ENCODE measurements at regions not wholly inside any gene's neighbourhood (a gene's known extent, or its start where the extent isn't known, plus 50 kb on each side); places are given as distances from the start of the nearest gene placed in this dataset.
"Not testable (repeated sequence)": the region's sequence is repeated elsewhere in the genome, so short reads cannot be mapped to it uniquely, and the experiment has no call there.

DNA sequence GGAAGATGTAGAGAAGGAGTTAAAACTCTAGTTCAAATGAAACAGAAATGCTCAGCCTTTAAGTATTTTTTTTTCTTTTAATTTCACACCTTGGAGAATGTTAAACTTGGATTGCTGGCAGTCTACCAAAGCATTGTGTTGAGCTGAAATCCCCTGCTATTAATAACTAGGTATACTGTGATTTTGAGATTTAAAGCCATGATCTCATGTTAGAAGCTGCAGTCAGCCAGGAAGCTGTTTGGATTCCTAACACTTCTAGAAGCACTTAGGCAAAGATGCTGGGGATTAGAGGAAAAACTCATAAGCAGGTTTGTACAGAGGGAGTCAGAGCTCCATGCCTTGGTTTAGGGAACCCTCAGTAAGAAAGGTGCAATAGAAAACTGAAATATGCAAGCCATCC lies 141.4 kb downstream of the KIF4B start:
- intact Hi-C loops (cut with DNase I): no loop called here
- Histone ChIP-seq H3K4me3 (ENCODE audit: low read length in 3 of 3) (no peak overlapping the region), H3K4me1 (ENCODE audit: control insufficient read depth in 2 of 3, insufficient read depth in 2 of 3, low read depth in 1 of 3, low read length in 3 of 3) (no peaks in the 10 kb centered on the region), H3K9me3 (ENCODE audit: control insufficient read depth in 2 of 3, insufficient read depth in 1 of 3, low read length in 3 of 3) (no peaks in the 10 kb centered on the region), H3K27ac (ENCODE audit: low read depth in 2 of 2, low read length in 2 of 2) (no peak overlapping the region), H3K27me3 (ENCODE audit: control insufficient read depth, insufficient read depth, low read length) (no peaks in the 10 kb centered on the region), H3K9ac (ENCODE audit: low read length in 3 of 3) (no peak overlapping the region), H3K36me3 (ENCODE audit: control insufficient read depth in 2 of 3, insufficient read depth in 3 of 3, low read length in 3 of 3) (no peaks in the 10 kb centered on the region)
- DNase-seq (peak in 1 of 5 donors; percentile 3), FAIRE-seq (no peak)
- TF ChIP-seq, protein P1, sequence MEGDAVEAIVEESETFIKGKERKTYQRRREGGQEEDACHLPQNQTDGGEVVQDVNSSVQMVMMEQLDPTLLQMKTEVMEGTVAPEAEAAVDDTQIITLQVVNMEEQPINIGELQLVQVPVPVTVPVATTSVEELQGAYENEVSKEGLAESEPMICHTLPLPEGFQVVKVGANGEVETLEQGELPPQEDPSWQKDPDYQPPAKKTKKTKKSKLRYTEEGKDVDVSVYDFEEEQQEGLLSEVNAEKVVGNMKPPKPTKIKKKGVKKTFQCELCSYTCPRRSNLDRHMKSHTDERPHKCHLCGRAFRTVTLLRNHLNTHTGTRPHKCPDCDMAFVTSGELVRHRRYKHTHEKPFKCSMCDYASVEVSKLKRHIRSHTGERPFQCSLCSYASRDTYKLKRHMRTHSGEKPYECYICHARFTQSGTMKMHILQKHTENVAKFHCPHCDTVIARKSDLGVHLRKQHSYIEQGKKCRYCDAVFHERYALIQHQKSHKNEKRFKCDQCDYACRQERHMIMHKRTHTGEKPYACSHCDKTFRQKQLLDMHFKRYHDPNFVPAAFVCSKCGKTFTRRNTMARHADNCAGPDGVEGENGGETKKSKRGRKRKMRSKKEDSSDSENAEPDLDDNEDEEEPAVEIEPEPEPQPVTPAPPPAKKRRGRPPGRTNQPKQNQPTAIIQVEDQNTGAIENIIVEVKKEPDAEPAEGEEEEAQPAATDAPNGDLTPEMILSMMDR (IDR thresholded peaks at IDR 0.05; ENCODE audit: borderline replicate concordance, extremely low read depth, insufficient read depth): no peak

DNA sequence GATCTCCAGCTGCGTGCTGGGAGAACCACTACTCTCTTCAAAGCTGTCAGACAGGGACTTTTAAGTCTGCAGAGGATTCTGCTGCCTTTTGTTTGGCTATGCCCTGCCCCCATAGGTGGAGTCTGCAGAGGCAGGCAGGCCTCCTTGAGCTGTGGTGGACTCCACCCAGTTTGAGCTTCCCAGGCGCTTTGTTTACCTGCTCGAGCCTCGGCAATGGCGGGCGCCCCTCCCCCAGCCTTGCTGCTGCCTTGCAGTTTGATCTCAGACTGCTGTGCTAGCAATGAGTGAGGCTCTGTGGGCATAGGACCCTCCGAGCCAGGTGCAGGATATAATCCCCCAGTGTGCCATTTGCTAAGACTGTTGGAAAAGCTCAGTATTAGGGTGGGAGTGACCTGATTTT lies 149.5 kb downstream of the KIF4B start:
- H3K36me3 ChIP-seq (ENCODE audit: control insufficient read depth in 2 of 3, insufficient read depth in 3 of 3, low read length in 3 of 3); H3K9me3 ChIP-seq (ENCODE audit: control insufficient read depth in 2 of 3, insufficient read depth in 1 of 3, low read length in 3 of 3); H3K4me1 ChIP-seq (ENCODE audit: control insufficient read depth in 2 of 3, insufficient read depth in 2 of 3, low read depth in 1 of 3, low read length in 3 of 3); intact Hi-C loops (cut with DNase I); FAIRE-seq; H3K27ac ChIP-seq (ENCODE audit: low read depth in 2 of 2, low read length in 2 of 2); H3K9ac ChIP-seq (ENCODE audit: low read length in 3 of 3); H3K4me3 ChIP-seq (ENCODE audit: low read length in 3 of 3); H3K27me3 ChIP-seq (ENCODE audit: control insufficient read depth, insufficient read depth, low read length); DNase-seq: not testable (repeated sequence)

DNA sequence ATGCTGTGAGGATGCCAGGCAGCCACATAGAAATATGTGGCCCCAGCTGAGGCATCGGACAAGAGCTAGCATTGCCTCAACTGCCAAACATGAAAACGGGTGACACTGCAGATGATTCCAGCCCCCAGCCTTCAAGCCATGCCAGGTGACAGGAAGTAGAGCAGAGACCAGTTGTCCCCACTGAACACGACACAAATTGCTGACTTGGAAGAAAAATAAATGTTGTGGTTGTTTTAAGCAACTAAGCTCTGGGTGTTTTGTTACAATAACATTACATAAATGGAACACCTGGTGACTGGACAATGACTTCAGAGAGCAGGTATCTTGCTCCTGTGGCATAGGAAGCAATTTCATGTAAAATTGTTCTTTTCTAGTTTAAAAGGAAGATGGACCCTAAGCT lies 154.2 kb downstream of the KIF4B start:
- H3K4me3 ChIP-seq (ENCODE audit: low read length in 3 of 3): no peak overlapping the region
- H3K9me3 ChIP-seq (ENCODE audit: control insufficient read depth in 2 of 3, insufficient read depth in 1 of 3, low read length in 3 of 3): no peaks in the 10 kb centered on the region
- no peaks in the 10 kb centered on the region for H3K36me3 ChIP-seq (ENCODE audit: control insufficient read depth in 2 of 3, insufficient read depth in 3 of 3, low read length in 3 of 3)
- intact Hi-C loops (cut with DNase I): no loop called here
- DNase-seq: no peak
- TF ChIP-seq, protein P1 (IDR thresholded peaks at IDR 0.05; ENCODE audit: borderline replicate concordance, extremely low read depth, insufficient read depth): no peak
- no peaks in the 10 kb centered on the region for H3K4me1 ChIP-seq (ENCODE audit: control insufficient read depth in 2 of 3, insufficient read depth in 2 of 3, low read depth in 1 of 3, low read length in 3 of 3)
- FAIRE-seq: no peak
- no peaks in the 10 kb centered on the region for H3K27me3 ChIP-seq (ENCODE audit: control insufficient read depth, insufficient read depth, low read length)
- no peak overlapping the region for H3K9ac ChIP-seq (ENCODE audit: low read length in 3 of 3)
- no peak overlapping the region for H3K27ac ChIP-seq (ENCODE audit: low read depth in 2 of 2, low read length in 2 of 2)

DNA sequence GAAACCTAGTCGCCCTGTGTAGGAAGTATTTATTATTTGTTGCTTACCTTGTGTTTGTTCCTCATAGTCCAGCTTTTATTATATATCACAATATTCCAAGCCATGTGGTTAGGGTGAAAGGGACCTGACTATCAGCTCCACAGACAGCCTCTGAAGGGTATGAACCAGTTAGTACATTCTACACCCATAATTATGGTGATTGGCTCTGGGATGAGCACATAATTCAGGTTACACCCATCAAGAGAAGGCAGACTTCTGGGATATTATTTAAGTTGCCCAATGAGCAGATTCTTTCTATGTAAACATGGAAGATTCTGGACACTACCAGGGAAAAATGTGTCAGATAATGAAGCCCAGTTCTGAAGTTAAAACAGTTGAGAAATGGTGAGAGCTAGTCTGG lies 168.0 kb downstream of the KIF4B start:
- Histone ChIP-seq H3K9me3 (ENCODE audit: control insufficient read depth in 2 of 3, insufficient read depth in 1 of 3, low read length in 3 of 3) (peaks cover 0 to 4% (median 0%) of the 10 kb centered on the region in 3 donors), H3K4me1 (ENCODE audit: control insufficient read depth in 2 of 3, insufficient read depth in 2 of 3, low read depth in 1 of 3, low read length in 3 of 3) (no peaks in the 10 kb centered on the region), H3K9ac (ENCODE audit: low read length in 3 of 3) (no peak overlapping the region), H3K27ac (ENCODE audit: low read depth in 2 of 2, low read length in 2 of 2) (no peak overlapping the region), H3K36me3 (ENCODE audit: control insufficient read depth in 2 of 3, insufficient read depth in 3 of 3, low read length in 3 of 3) (no peaks in the 10 kb centered on the region), H3K27me3 (ENCODE audit: control insufficient read depth, insufficient read depth, low read length) (no peaks in the 10 kb centered on the region), H3K4me3 (ENCODE audit: low read length in 3 of 3) (no peak overlapping the region)
- no peak for FAIRE-seq
- no peak for DNase-seq
- intact Hi-C loops (cut with DNase I): no loop called here
- TF ChIP-seq, protein P1 (IDR thresholded peaks at IDR 0.05; ENCODE audit: borderline replicate concordance, extremely low read depth, insufficient read depth): no peak

Data from kidney (tissue), 13 donors.